Right cardiac atrium (tissue), 5 donors: ENCODE measurements at regions not wholly inside any gene's neighbourhood (a gene's known extent, or its start where the extent isn't known, plus 50 kb on each side); places are given as distances from the start of the nearest gene placed in this dataset.

Source experiments
- ATAC-seq, 2 donors: fragments of 200-7000 bp; cut with Tn5 transposase; one replicate each; pipeline versions ENCODE4 v1.8.0 to v1.9.1; 2020; ENCODE audit warnings: moderate library complexity in 2 of 2, mild to moderate bottlenecking in 1 of 2
- DNase-seq, 3 donors: peaks; one replicate each; pipeline ENCODE4 v3.0.0-alpha.2; 2020
- H3K27ac ChIP-seq: one replicate; pipeline ENCODE4 v1.5.1; 2013; ENCODE audit warnings: mild to moderate bottlenecking, low read length, control low read depth, moderate library complexity
- H3K27me3 ChIP-seq: one replicate; pipeline ENCODE4 v1.6.1; 2013; ENCODE audit not compliant: control insufficient read depth, insufficient read depth
- H3K4me1 ChIP-seq: one replicate; pipeline ENCODE4 v1.6.1; 2013; ENCODE audit warnings: low read length; ENCODE audit not compliant: control insufficient read depth, insufficient read depth
- H3K4me3 ChIP-seq: one replicate; pipeline ENCODE4 v1.5.1; 2013; ENCODE audit warnings: low read length, control low read depth
- H3K9me3 ChIP-seq: one replicate; pipeline ENCODE4 v1.6.1; 2013; ENCODE audit warnings: low read length; ENCODE audit not compliant: control insufficient read depth
- WGBS: extraction: QIAGEN DNeasy Blood & Tissue Kit; methylation state at CpG from one replicate; pipeline ENCODE4 v1.1.7; 2013; 5-methylcytosine and 5-hydroxymethylcytosine counted together
- intact Hi-C, 4 donors: fragments of 100-400 bp; cut with DNase I; formaldehyde crosslinking; loops; one replicate each; pipeline versions ENCODE4 v1.11.0 to v1.14.0; 2022 to 2023
- donor health status: healthy with polysubstance abuse.
- donor health status: DM: no; HTN: yes; CAD: no.
- donor health status: DM: no; HTN: no; CAD: no.
- donor health status: DM: no; HTN: yes; CAD: no; lungs with severe emphysema.
- donor health status: DM: yes; HTN: yes; CAD: no.

DNA sequence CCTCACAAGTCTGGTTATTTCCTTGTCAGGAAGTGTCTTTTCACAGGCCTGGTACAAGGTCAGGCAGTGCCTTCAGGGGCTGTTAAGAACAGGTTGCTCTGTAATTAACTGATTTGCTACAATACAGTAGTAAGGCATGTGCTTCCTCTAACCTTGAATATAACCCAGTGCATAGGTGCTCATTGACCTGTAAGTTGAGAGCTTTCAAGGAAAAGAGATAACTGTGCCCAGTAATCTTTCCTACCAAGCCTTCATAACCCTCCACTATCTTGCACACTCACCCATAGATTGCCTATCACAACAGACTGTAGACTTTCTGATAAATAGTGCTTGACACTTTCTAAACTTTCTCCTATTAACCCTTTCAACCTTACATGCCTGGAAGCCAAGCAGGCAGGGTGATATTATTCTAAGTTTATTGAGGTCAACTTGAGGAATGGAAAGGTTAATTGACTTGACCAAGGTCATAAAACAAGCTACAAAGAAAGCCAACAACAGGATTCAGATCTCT is 148.1 kb downstream of the PPARGC1A start:
- H3K27me3 ChIP-seq = no peaks in the 10 kb centered on the region
- ATAC-seq (no peak), DNase-seq (no peak)
- no peaks in the 10 kb centered on the region for H3K9me3 ChIP-seq
- H3K4me3 ChIP-seq = no peak overlapping the region
- no peaks in the 10 kb centered on the region for H3K4me1 ChIP-seq
- intact Hi-C loops = no loop called here
- H3K27ac ChIP-seq = no peak overlapping the region

GRCh38 chr4:23737571-23737970 is 152.3 kb downstream of the PPARGC1A start:
- ATAC-seq (no peak), DNase-seq (no peak)
- H3K27me3 ChIP-seq = no peaks in the 10 kb centered on the region
- 71% methylated on average over 3 of the region's 3 CpGs for WGBS
- no peaks in the 10 kb centered on the region for H3K4me1 ChIP-seq
- intact Hi-C loops = no loop called here
- H3K9me3 ChIP-seq = no peaks in the 10 kb centered on the region
- no peak overlapping the region for H3K4me3 ChIP-seq
- no peak overlapping the region for H3K27ac ChIP-seq

DNA sequence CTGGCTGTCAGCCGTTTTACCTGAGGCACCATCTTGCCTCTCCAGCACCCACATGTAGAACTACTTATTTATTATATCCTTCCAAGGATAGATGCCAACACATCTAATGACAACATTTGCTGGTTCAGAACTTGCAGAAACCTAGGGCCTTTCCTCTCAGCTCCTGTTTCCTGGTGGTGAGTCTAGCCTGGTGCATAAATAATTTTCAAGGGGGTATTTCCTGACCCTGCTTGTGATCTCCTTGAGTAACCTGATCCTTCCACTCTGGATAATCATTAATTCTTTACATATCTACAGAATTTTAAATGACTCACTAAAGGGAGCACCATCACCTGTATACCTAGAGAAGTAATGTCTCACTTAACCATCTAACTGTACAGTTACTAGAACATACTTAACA is 153.4 kb downstream of the PPARGC1A start:
- 83% methylated on average over 1 of the region's 1 CpG for WGBS
- H3K27me3 ChIP-seq = no peaks in the 10 kb centered on the region
- H3K4me3 ChIP-seq = no peak overlapping the region
- H3K9me3 ChIP-seq = no peaks in the 10 kb centered on the region
- no peak overlapping the region for H3K27ac ChIP-seq
- ATAC-seq = no peak
- intact Hi-C loops = no loop called here
- H3K4me1 ChIP-seq = no peaks in the 10 kb centered on the region
- DNase-seq = no peak

DNA sequence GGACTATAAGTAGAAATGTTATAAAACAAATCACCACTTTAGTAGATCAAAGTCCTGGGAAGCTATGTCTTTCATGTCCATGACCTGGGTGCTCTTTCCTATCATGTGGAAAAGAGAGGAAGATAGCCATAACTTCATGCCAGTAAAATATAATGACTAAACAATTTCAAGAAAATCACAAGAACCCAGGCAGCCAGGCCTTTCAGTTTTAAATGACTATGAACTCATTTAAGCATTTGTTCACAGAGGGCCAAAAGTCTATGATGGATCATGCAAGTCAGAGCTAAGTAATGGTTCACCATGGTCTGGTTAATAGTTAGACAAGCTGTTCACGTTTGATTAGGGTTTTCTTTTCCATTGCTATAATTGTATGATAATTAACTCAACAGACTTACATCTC is 155.8 kb downstream of the PPARGC1A start:
- no peak for DNase-seq
- H3K9me3 ChIP-seq = no peaks in the 10 kb centered on the region
- no peak for ATAC-seq
- no peaks in the 10 kb centered on the region for H3K27me3 ChIP-seq
- no peak overlapping the region for H3K4me3 ChIP-seq
- H3K27ac ChIP-seq = no peak overlapping the region
- H3K4me1 ChIP-seq = no peaks in the 10 kb centered on the region
- WGBS = 45% methylated on average over 1 of the region's 1 CpG
- intact Hi-C loops = no loop called here

- H3K4me3 ChIP-seq = no peak overlapping the region
- no peaks in the 10 kb centered on the region for H3K27me3 ChIP-seq
- WGBS = 71% methylated on average over 2 of the region's 2 CpGs
- intact Hi-C loops = no loop called here
- ATAC-seq = no peak
- no peak overlapping the region for H3K27ac ChIP-seq
- H3K9me3 ChIP-seq = no peaks in the 10 kb centered on the region
- no peak for DNase-seq
- no peaks in the 10 kb centered on the region for H3K4me1 ChIP-seq
Observed at GRCh38 chr4:23733476-23733875, 156.4 kb downstream of the PPARGC1A start.

DNA sequence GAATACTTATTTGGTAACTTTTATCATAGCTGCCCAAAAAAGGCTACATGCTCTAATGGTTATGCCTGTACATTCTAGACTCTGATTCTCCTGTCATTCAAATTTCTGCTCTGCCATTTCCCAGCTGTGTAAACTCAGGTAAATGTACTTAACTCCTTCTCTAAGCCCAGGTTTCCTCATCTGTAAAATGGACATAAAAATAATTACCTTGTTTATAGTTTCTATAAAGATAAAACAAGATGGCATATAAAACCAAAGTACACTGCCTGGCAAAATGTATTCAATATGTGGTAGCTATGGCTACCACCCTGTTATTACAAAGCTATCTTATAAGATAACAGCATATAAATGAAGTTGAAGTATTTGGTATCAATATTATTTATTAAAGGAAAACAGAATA is 158.8 kb downstream of the PPARGC1A start:
- intact Hi-C loops = no loop called here

GRCh38 chr4:23728971-23729370 is 160.9 kb downstream of the PPARGC1A start:
- intact Hi-C loops = no loop called here
- no peaks in the 10 kb centered on the region for H3K27me3 ChIP-seq
- no peak overlapping the region for H3K27ac ChIP-seq
- DNase-seq (no peak), ATAC-seq (no peak)
- H3K4me3 ChIP-seq = no peak overlapping the region
- H3K4me1 ChIP-seq = no peaks in the 10 kb centered on the region
- H3K9me3 ChIP-seq = no peaks in the 10 kb centered on the region

More for the DNA sequence above, 158.8 kb downstream of the PPARGC1A start:
- no peak for ATAC-seq
- no peaks in the 10 kb centered on the region for H3K27me3 ChIP-seq
- H3K9me3 ChIP-seq = no peaks in the 10 kb centered on the region
- DNase-seq = no peak
- H3K4me3 ChIP-seq = no peak overlapping the region
- no peaks in the 10 kb centered on the region for H3K4me1 ChIP-seq
- H3K27ac ChIP-seq = no peak overlapping the region

- H3K27ac ChIP-seq = no peak overlapping the region
- H3K4me3 ChIP-seq = no peak overlapping the region
- peak in 1 of 2 donors; percentile 66 for ATAC-seq
- no peaks in the 10 kb centered on the region for H3K27me3 ChIP-seq
- intact Hi-C loops = no loop called here
- no peaks in the 10 kb centered on the region for H3K9me3 ChIP-seq
- H3K4me1 ChIP-seq = no peaks in the 10 kb centered on the region
- no peak for DNase-seq
Observed at GRCh38 chr4:23728393-23728792, 161.5 kb downstream of the PPARGC1A start.

GRCh38 chr4:23720556-23720955 is 169.3 kb downstream of the PPARGC1A start:
- intact Hi-C loops = no loop called here
- Histone ChIP-seq H3K27me3 (no peaks in the 10 kb centered on the region), H3K27ac (no peak overlapping the region), H3K4me3 (no peak overlapping the region), H3K4me1 (no peaks in the 10 kb centered on the region), H3K9me3 (no peaks in the 10 kb centered on the region)
- no peak for ATAC-seq
- no peak for DNase-seq
- WGBS = 86% methylated on average over 2 of the region's 2 CpGs

- intact Hi-C loops = no loop called here
- H3K9me3 ChIP-seq = no peaks in the 10 kb centered on the region
- H3K4me3 ChIP-seq = no peak overlapping the region
- DNase-seq (no peak), ATAC-seq (no peak)
- no peaks in the 10 kb centered on the region for H3K27me3 ChIP-seq
- no peak overlapping the region for H3K27ac ChIP-seq
- H3K4me1 ChIP-seq = no peaks in the 10 kb centered on the region
- 96% methylated on average over 2 of the region's 2 CpGs for WGBS
Observed at GRCh38 chr4:23718435-23718834, 171.4 kb downstream of the PPARGC1A start.

DNA sequence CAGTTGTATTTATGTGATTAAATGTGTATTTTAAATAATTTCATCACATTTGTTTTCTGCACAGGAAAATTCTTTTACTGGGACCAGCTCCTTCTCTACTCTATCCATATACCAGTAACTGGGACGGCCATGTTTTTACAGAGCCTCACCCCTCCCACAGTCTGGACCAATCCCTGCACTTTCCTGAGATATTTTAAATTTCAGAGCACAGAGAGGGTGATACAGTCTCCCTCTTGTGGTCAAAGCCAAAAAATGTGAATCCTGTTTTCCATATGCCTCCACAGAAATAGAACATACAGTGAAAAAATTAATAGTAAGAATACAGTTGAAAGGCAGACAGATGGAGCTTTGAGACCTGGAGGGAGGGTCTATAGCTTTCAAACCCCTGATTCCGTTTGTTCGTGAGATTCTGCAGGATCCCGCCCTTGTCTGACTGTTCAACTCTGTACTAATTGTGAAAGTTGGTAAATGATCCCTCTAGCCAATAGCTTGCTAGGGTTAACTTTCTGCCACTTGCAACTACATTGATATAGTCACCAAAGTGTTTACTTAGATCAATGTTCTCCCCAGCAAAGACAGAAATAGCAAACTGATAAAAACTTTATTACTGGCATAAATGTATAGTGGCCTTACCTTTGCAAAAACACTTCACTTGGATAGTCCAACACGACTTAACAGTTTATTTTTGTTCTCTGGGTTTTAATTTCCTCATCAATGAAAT is 172.2 kb downstream of the PPARGC1A start:
- DNase-seq = no peak
- WGBS = 82% methylated on average over 5 of the region's 5 CpGs
- no peaks in the 10 kb centered on the region for H3K4me1 ChIP-seq
- no peak overlapping the region for H3K4me3 ChIP-seq
- H3K27ac ChIP-seq = no peak overlapping the region
- no peaks in the 10 kb centered on the region for H3K9me3 ChIP-seq
- intact Hi-C loops = no loop called here
- H3K27me3 ChIP-seq = no peaks in the 10 kb centered on the region
- peak in 1 of 2 donors; percentile 59 for ATAC-seq

DNA sequence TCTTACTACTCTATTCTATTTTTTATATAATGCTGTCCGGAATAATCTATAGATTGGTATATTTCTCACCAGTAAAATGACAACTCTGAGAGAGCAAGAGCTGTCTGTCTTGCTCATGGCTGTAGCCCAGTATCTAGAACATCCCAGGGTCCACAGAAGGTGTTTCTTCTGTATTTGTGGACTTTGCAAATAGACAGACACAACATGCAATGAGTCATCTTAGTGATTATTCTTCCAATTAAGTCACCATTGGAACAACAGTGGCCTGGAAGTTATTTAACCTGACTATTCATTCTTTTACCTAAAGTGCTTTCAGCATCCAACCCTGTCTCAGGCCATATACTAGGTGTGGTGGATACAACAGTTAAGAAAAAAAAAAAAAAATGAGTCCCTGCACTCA is 179.5 kb downstream of the PPARGC1A start:
- no peak for ATAC-seq
- Histone ChIP-seq H3K4me1 (no peaks in the 10 kb centered on the region), H3K9me3 (no peaks in the 10 kb centered on the region), H3K27me3 (no peaks in the 10 kb centered on the region), H3K27ac (no peak overlapping the region), H3K4me3 (no peak overlapping the region)
- DNase-seq = no peak
- intact Hi-C loops = no loop called here
- 94% methylated on average over 1 of the region's 1 CpG for WGBS
